Peyer's patch (tissue), 4 donors: ENCODE measurements at regions not wholly inside any gene's neighbourhood (a gene's known extent, or its start where the extent isn't known, plus 50 kb on each side); places are given as distances from the start of the nearest gene placed in this dataset.

Experiments
- DNase-seq, 3 donors: peaks; one replicate each; pipeline ENCODE4 v3.0.0-alpha.2; 2017 to 2019
- H3K27ac ChIP-seq, 4 donors: fragments of 200-600 bp; sonication (generic); one replicate each; pipeline ENCODE4 v1.5.1; 2016 to 2019
- H3K27me3 ChIP-seq, 2 donors: fragments of 200-600 bp; sonication (generic); one replicate each; pipeline ENCODE4 v1.5.1; 2019
- H3K36me3 ChIP-seq, 3 donors: fragments of 200-600 bp; sonication (generic); one replicate each; pipeline ENCODE4 v1.5.1; 2016 to 2019
- H3K4me1 ChIP-seq, 4 donors: fragments of 200-600 bp; sonication (generic); one replicate each; pipeline ENCODE4 v1.5.1; 2016 to 2019
- H3K4me3 ChIP-seq, 4 donors: fragments of 200-600 bp; sonication (generic); 1 replicate in 3 of 4; 2 replicates in 1 of 4; pipeline ENCODE4 v1.5.1; 2016 to 2019; ENCODE audit warnings: mild to moderate bottlenecking in 1 of 4
- H3K9me3 ChIP-seq, 4 donors: fragments of 200-600 bp; sonication (generic); one replicate each; pipeline ENCODE4 v1.5.1; 2016 to 2019; ENCODE audit warnings: mild to moderate bottlenecking in 1 of 4
- CTCF ChIP-seq, 6 experiments: fragments of 450-650 bp in 4 of 6; fragments of 200-600 bp in 2 of 6; sonication (generic) in 1 of 6; IDR thresholded peaks; one replicate each; pipeline ENCODE4 v1.5.1; 2017 to 2019; ENCODE audit warnings: antibody characterized with exemption in 6 of 6, mild to moderate bottlenecking in 3 of 6, moderate library complexity in 1 of 6
- POLR2A ChIP-seq, 2 donors: fragments of 450-650 bp; IDR thresholded peaks; one replicate each; pipeline ENCODE4 v1.5.1; 2017; ENCODE audit warnings: antibody characterized with exemption in 2 of 2, mild to moderate bottlenecking in 2 of 2, moderate library complexity in 2 of 2

GRCh38 chr10:78191301-78191700, 157.6 kb downstream of the RPS24 start:
- H3K27ac ChIP-seq = no peak overlapping the region
- H3K4me3 ChIP-seq = no peak overlapping the region
- no peak for DNase-seq
- TF ChIP-seq CTCF (IDR thresholded peaks at IDR 0.05) (no peak), POLR2A (IDR thresholded peaks at IDR 0.05) (no peak)
- no peaks in the 10 kb centered on the region for H3K36me3 ChIP-seq
- peaks cover 0 to 9% (median 3%) of the 10 kb centered on the region in 4 donors for H3K9me3 ChIP-seq
- no peaks in the 10 kb centered on the region for H3K4me1 ChIP-seq
- no peaks in the 10 kb centered on the region for H3K27me3 ChIP-seq

- Histone ChIP-seq H3K9me3 (peaks cover 0 to 9% (median 3%) of the 10 kb centered on the region in 4 donors), H3K4me3 (no peak overlapping the region), H3K4me1 (no peaks in the 10 kb centered on the region), H3K27me3 (no peaks in the 10 kb centered on the region), H3K27ac (no peak overlapping the region), H3K36me3 (no peaks in the 10 kb centered on the region)
- DNase-seq = no peak
- TF ChIP-seq POLR2A (IDR thresholded peaks at IDR 0.05) (no peak), CTCF (IDR thresholded peaks at IDR 0.05) (no peak)
Observed at GRCh38 chr10:78193189-78193588, 159.5 kb downstream of the RPS24 start.

- Histone ChIP-seq H3K4me3 (no peak overlapping the region), H3K4me1 (no peaks in the 10 kb centered on the region), H3K27ac (no peak overlapping the region), H3K27me3 (no peaks in the 10 kb centered on the region), H3K9me3 (peaks cover 0 to 9% (median 3%) of the 10 kb centered on the region in 4 donors), H3K36me3 (no peaks in the 10 kb centered on the region)
- no peak for DNase-seq
- TF ChIP-seq CTCF (IDR thresholded peaks at IDR 0.05) (no peak), POLR2A (IDR thresholded peaks at IDR 0.05) (no peak)
Observed at GRCh38 chr10:78194050-78194449, 160.4 kb downstream of the RPS24 start.

GRCh38 chr10:78194539-78195402, 161.1 kb downstream of the RPS24 start:
- H3K4me1 ChIP-seq = no peaks in the 10 kb centered on the region
- DNase-seq = no peak
- no peaks in the 10 kb centered on the region for H3K27me3 ChIP-seq
- no peak overlapping the region for H3K27ac ChIP-seq
- TF ChIP-seq CTCF (IDR thresholded peaks at IDR 0.05) (no peak), POLR2A (IDR thresholded peaks at IDR 0.05) (no peak)
- no peak overlapping the region for H3K4me3 ChIP-seq
- H3K36me3 ChIP-seq = no peaks in the 10 kb centered on the region
- H3K9me3 ChIP-seq = peaks cover 0 to 9% (median 3%) of the 10 kb centered on the region in 4 donors

- Histone ChIP-seq H3K27ac (no peak overlapping the region), H3K4me3 (no peak overlapping the region), H3K4me1 (no peaks in the 10 kb centered on the region), H3K9me3 (peaks cover 0 to 9% (median 3%) of the 10 kb centered on the region in 4 donors), H3K27me3 (no peaks in the 10 kb centered on the region), H3K36me3 (no peaks in the 10 kb centered on the region)
- DNase-seq = no peak
- TF ChIP-seq CTCF (IDR thresholded peaks at IDR 0.05) (no peak), POLR2A (IDR thresholded peaks at IDR 0.05) (no peak)
Observed at GRCh38 chr10:78196396-78196795, 162.7 kb downstream of the RPS24 start.
